ENCODE measurements at regions not wholly inside any gene's neighbourhood (a gene's known extent, or its start where the extent isn't known, plus 50 kb on each side); places are given as distances from the start of the nearest gene placed in this dataset.

DNA sequence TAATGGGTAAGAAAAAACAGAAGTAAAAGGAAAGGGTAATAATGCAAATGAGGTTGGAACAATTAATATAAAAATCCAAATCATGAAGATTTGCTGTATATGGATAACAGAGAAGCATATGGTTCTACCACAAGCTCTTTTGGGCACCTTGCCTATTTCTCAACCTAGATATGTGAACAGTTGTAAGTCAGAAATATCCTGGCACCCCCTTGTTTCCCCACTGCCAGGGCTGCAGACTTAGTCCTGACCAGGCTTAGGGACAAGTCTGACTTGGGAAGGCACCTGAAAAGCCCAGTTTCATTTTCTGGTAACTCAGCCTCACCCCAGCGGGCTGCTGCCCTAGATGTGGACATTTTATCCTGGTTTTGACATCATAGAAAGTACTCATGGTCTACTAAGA lies 183.2 kb upstream of the STAC start:
- no peak for DNase-seq

- DNase-seq = no peak
Observed at GRCh38 chr3:36201546-36201945, 178.8 kb upstream of the STAC start.

DNA sequence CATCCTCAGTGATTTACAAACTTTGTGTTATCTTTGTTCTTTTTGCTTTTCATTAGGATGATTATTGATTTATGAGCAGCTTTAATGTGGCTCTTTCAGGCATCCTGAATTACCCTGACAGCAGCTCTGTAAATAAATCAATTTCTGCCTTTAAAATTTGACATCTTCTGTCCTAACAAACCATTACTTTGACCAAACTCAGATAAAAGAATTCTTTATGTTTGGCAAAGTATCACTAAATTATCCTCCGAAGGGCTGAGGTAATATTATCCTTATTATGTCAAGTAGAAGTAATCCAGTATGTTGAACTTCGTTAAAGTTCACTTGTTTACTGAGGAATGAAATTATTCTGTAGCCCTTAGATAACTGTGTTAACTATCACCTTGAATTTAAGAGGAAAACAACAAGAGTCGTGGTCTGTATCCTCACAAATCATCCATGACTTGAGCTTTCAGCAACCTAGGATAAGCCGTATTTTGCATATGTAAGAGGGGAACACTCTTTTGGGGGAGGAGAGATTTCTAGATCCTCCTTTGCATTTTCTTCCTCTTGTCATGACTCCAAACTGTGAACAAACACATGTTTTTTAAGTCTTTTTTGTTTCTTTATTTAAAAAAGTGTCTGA lies 173.2 kb upstream of the STAC start:
- DNase-seq = no peak

DNA sequence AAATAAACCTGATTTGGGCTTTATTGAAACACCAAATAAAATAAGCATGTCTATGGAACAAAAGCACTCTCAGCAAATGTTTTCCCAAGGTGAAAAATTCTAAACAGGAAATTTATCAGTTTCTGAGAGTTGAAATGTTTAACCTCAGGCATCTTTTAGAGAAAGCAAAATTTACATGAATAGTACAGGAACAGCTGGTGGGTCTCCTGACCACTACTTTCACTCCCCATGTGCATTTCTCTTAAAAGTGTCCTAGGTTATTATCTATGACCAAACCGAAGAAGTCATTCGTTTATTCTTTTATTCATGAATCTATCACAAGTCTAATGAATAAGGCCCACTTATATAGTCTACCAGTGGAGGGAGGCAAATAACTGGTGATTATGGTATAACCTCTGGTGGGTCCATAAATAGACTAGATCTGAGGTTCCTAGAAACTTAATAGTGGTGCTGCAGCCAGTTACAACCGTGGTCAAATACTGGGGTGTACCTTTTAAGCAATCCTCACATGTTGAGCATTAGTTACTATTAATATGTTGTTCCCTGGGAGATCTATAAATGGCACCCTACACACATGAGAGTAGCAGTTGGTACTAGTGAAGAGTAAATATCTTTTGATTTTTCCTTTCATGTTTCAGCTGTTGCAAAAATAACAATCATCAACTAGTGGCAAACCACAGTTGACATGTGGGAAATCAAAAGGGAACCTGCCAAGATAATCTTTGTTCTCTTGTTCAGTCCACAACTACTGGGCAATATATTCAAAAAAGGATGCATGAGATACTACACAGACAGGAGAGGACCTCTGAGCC lies 169.3 kb upstream of the STAC start:
- DNase-seq = no peak

- no peak for DNase-seq
Observed at GRCh38 chr3:36211652-36211999, 168.7 kb upstream of the STAC start.

DNA sequence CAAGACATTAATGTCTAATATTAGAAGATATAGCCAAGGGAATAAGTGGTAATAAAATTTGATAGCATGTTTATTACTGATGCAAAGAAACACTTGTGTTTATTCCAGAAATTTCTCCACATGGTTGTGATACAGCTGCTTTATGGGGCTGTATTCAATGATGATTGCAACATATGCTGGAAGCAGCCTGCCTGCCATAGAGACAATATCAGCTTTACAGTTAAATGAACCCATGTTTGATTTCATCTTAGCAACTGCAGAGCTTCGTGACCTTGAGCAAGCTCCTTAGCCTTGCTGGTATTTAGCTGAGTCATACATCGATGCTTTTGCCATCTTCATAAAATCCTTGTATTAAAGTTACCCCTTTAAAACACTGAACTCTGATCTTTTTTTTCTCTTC lies 168.1 kb upstream of the STAC start:
- DNase-seq = no peak

DNA sequence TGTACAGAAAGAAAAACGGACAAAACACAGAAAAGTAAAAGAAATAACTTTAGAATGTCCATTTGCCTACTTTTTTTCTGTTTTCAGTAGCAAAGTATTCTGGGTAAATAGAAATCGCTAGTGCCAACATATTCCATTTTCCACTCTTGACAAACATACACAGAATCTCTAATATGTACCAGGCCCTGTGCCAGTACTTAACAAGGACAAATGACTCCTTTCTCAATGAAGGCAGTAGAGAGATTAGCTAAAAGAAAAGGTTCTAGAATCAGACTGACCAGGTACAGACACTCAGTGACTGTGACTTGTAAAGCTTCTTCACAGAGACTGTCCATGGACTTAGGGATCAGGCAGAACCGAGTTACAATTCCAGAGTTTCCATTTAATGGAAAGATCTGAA lies 165.8 kb upstream of the STAC start:
- no peak for DNase-seq

GRCh38 chr3:36215241-36215640 lies 165.1 kb upstream of the STAC start:
- no peak for DNase-seq

- no peak for DNase-seq
Observed at GRCh38 chr3:36219398-36219797, 160.9 kb upstream of the STAC start.

DNA sequence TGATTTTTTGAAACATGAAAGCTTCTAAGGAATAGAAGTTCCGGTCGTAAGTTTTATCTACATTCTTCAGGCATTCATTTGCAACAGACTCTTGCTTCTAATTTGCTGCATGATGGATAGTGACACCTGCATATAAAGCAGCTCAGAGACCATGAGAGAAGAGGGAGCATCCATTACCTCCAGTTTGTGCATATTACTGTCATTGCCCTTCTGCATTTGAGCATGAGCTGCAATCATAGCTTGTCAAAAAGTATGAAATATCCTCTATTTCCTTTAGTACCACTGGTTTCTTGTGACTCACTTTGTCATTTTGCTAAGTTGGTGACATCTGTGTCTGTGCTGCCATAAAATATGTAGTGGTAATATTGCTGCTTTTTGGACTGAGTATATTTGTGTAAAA lies 160.1 kb upstream of the STAC start:
- DNase-seq = no peak

DNA sequence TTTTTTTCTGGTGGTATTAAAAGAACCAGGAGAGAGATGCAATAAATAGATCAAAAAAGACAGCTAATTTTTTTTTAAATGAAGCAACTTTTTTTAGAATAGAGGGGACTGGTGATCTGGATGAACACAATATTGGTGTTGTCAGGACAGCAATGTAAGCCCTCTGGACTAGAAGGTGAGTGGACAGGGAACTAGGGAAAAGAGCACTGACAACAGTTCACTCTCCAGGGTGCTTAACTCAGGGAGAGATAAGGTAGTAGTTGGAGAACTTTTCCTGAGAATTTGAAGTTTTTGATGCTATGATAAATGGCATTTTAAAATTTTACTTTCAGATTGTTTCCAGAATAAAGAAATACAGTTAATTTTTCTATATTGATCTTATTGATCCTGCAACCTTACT lies 158.3 kb upstream of the STAC start:
- no peak for DNase-seq

GRCh38 chr3:36227980-36228379 lies 152.3 kb upstream of the STAC start:
- no peak for DNase-seq

- DNase-seq = no peak
Observed at GRCh38 chr3:36229496-36229895, 150.8 kb upstream of the STAC start.

DNA sequence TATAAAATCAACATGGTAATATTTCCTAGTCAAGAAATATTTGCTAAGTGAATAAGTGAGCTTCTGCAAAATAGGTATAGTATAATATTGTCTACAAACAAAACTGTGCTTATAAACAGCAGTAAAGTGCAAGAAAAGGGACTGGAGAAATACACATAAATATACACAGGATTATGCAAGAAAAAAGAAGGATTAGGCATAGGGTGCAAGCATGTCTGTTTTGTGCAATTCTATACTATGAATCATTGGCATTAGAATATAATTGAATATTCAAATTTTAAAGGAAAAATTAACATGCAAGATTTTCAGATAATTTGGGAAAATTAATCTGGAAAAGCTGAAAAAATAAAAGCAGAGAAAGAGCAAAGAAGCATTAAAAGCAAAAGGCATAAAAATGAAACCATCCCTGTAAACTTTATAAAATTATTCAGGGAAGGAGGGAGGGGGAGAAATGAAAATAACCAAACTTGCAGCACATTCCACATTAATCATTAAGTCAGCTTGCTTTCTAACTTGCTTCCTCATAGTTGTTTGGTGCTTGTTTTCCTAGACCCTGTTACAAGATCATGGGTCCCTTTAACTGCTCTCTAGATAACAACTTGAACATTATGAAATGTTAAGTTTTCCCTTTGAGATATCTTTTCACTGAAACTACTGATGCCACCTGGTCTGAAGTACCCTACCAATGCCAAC lies 147.4 kb upstream of the STAC start:
- no peak for DNase-seq

DNA sequence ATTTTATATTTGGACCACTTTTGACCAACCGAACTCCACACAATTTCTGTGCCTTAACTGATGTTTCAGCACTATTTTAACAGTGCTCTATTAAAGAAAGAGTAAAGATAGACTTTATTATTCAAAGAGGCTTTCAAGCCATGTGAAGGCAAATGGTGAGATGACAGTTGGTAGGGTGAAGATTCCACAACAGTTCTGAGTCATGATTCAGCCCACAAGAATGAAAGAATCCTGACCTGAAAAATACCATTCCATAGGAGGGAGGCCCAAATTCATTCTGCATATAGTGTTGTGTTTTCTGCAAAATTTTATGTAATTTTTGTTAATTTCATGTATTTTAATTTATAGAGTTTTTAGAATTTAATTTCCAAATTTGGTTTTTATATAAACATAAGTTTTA lies 135.6 kb upstream of the STAC start:
- DNase-seq = no peak

DNA sequence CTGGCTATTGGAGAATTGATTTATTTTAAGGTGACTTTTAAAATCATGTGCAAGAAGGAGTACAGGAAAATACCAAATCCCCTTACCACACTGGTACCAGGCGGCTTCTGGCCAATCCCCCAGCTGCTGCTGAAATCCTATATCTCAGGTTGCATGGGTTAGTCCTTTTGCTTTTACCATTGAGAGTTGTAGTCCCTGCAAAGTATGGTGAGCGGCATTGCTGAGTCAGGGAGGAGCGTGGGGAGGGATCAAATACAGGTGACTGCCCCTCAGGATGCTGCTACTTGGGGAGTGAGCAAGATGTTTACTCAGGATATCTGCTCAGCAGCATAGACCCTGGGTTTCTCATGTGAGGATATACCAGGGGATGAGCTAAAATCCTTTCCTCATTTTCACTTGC lies 131.9 kb upstream of the STAC start:
- no peak for DNase-seq

DNA sequence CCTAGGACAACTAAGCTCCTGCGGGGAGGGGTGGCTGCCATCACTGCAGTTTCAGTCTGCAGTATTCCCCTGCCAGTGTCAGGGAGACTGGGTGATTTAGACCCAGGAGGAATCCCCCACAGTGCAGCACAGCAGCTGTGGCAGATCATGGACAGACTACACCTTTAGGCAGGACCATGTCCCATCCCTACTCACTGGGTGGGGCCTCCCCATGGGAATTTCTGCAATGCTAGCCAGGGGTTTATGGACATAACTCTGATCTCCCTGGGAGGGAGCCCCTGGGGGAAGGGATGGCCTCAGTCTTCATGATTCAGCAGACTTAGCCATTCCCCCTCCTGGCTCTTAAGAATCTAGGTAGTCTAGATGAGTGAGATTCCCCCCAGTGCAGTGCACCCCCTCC lies 130.1 kb upstream of the STAC start:
- DNase-seq = no peak

DNA sequence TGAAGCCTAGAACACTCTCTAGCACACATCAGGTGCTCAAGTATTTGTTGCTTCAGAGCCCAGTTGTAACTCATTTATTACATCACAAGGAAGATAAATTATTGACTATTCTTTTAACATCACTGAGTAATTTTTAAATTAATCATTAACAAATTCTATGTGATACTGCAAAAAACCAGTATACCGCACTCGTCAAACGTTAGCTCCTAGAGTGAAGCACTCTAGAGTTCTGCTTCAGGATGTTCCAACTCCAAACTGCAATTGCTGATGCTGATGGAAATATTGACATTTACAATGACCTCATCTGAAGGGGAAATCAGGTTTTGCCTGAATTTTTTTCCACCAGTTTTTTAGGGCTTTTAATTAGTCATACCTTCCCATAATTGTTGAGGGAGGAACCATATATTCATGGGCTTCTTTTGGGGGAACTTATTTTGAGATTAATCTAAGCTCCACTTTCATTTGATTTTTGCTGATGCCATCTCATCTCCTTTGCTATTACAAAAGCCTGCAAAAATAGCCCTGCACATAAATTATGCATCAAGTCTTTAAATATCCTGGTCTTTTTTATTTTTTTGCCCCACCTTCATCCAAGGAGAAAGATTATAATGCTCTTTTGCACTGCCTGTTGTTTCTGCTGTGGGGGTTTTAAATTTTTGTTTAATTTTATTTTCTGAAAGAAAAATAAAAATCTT lies 123.0 kb upstream of the STAC start:
- DNase-seq = no peak

DNA sequence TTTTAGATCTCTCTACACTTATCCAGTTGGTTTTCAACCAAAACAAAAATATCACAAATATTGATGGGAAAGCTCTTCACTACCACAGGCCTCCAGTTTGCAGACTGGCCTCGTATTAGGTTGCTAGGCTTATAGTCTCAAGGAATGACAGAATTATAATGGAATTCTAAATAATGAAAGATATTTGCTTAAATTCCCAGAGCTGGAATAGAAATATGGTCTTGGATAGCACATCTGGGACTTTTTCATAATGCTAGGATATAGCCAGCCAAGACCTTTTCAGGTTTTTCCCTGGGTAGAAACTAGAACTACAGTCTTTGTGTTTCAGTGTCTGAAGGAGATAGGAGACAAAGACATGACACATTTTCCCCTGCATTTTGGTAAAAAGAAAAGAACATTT lies 121.9 kb upstream of the STAC start:
- DNase-seq = no peak

DNA sequence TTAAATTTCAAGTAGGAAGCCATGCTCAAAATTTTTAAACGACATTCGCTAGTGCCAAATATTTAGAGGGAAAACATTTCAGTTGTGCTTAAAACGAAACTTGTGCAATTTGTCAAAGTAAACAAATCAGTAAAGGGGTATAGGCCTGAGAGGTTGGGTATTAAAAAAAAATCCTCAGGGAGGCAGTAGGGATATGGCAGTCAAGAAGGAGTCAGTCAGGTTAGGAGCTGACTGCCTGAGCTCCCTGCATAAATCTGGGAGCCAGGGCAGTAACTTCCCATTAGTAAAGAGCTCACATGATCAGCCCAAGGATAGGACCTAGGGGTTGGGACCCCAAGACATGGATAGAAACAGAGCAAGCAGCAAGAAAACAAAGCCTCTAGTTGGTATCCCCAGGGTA lies 120.7 kb upstream of the STAC start:
- no peak for DNase-seq

- DNase-seq = no peak
Observed at GRCh38 chr3:36269274-36269673, 111.0 kb upstream of the STAC start.

- no peak for DNase-seq
Observed at GRCh38 chr3:36282766-36283165, 97.5 kb upstream of the STAC start.

GRCh38 chr3:36295296-36295695 lies 85.0 kb upstream of the STAC start:
- no peak for DNase-seq

GRCh38 chr3:36297195-36297594 lies 83.1 kb upstream of the STAC start:
- DNase-seq = no peak
